ENCODE measurements at regions not wholly inside any gene's neighbourhood (a gene's known extent, or its start where the extent isn't known, plus 50 kb on each side); places are given as distances from the start of the nearest gene placed in this dataset.

DNA sequence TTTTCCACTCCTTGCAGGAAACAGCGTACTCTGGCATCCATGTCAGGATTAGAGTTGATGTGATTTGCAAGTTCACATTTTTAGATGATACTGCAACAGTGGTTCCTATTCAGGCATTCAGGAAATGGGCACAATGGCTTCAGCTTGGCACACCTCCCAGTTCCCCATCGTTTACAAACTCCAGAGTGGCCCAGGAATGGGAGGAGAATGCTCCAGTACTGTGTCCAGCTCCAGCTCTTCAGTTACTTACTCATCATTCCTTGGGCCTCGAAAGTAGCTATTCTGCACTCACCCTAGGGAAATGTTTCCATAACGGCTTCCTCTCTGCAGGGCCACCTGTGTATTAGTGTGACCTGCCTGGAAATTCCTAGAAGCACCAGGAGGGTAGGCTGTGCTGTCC lies 239.7 kb upstream of the RGS6 start:
- Histone ChIP-seq H3K4me1 (peaks cover 0 to 5% (median 0%) of the 10 kb centered on the region in 4 donors), H3K36me3 (no peaks in the 10 kb centered on the region), H3K9me3 (no peaks in the 10 kb centered on the region), H3K4me3 (no peak overlapping the region), H3K27me3 (no peaks in the 10 kb centered on the region), H3K27ac (no peak overlapping the region)
- DNase-seq, result no peak
- 58% methylated on average over 4 of the region's 4 CpGs; no CpG with 5 or more reads in 1 of the 2 donors for WGBS, 2 donors (ENCODE audit: low coverage in 1 of 2)
- intact Hi-C loops (cut with DNase I; ENCODE audit: low total_unique reads), result no loop called here
- TF ChIP-seq POLR2A (IDR thresholded peaks at IDR 0.05) (no peak), POLR2AphosphoS5 (IDR thresholded peaks at IDR 0.05) (no peak)
- TF ChIP-seq, protein P1, sequence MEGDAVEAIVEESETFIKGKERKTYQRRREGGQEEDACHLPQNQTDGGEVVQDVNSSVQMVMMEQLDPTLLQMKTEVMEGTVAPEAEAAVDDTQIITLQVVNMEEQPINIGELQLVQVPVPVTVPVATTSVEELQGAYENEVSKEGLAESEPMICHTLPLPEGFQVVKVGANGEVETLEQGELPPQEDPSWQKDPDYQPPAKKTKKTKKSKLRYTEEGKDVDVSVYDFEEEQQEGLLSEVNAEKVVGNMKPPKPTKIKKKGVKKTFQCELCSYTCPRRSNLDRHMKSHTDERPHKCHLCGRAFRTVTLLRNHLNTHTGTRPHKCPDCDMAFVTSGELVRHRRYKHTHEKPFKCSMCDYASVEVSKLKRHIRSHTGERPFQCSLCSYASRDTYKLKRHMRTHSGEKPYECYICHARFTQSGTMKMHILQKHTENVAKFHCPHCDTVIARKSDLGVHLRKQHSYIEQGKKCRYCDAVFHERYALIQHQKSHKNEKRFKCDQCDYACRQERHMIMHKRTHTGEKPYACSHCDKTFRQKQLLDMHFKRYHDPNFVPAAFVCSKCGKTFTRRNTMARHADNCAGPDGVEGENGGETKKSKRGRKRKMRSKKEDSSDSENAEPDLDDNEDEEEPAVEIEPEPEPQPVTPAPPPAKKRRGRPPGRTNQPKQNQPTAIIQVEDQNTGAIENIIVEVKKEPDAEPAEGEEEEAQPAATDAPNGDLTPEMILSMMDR (IDR thresholded peaks at IDR 0.05), result no peak
- in situ Hi-C loops (cut with MboI; ENCODE audit: low pct_ligation_motif_present in 1 of 4, low pct_unique_long_range_greater_than_20kb in 1 of 4, low sequenced_read_pairs in 3 of 4), result no loop called here

- no peak for DNase-seq
- Histone ChIP-seq H3K36me3 (no peaks in the 10 kb centered on the region), H3K27me3 (no peaks in the 10 kb centered on the region), H3K4me3 (no peak overlapping the region), H3K27ac (no peak overlapping the region), H3K4me1 (peaks cover 0 to 5% (median 0%) of the 10 kb centered on the region in 4 donors), H3K9me3 (no peaks in the 10 kb centered on the region)
- no peak for TF ChIP-seq EP300 (IDR thresholded peaks at IDR 0.05; ENCODE audit: low read depth)
- TF ChIP-seq POLR2A (IDR thresholded peaks at IDR 0.05), result no peak
- TF ChIP-seq POLR2AphosphoS5 (IDR thresholded peaks at IDR 0.05), result no peak
- TF ChIP-seq, protein P1 (IDR thresholded peaks at IDR 0.05), result no peak
- intact Hi-C loops (cut with DNase I; ENCODE audit: low total_unique reads) (no loop called here), in situ Hi-C loops (cut with MboI; ENCODE audit: low pct_ligation_motif_present in 1 of 4, low pct_unique_long_range_greater_than_20kb in 1 of 4, low sequenced_read_pairs in 3 of 4) (no loop called here)
- WGBS, 2 donors (ENCODE audit: low coverage in 1 of 2), result 45 to 85% methylated on average over 2 to 6 of the region's 6 CpGs
Measured at GRCh38 chr14:71693381-71693780, 238.8 kb upstream of the RGS6 start.

DNA sequence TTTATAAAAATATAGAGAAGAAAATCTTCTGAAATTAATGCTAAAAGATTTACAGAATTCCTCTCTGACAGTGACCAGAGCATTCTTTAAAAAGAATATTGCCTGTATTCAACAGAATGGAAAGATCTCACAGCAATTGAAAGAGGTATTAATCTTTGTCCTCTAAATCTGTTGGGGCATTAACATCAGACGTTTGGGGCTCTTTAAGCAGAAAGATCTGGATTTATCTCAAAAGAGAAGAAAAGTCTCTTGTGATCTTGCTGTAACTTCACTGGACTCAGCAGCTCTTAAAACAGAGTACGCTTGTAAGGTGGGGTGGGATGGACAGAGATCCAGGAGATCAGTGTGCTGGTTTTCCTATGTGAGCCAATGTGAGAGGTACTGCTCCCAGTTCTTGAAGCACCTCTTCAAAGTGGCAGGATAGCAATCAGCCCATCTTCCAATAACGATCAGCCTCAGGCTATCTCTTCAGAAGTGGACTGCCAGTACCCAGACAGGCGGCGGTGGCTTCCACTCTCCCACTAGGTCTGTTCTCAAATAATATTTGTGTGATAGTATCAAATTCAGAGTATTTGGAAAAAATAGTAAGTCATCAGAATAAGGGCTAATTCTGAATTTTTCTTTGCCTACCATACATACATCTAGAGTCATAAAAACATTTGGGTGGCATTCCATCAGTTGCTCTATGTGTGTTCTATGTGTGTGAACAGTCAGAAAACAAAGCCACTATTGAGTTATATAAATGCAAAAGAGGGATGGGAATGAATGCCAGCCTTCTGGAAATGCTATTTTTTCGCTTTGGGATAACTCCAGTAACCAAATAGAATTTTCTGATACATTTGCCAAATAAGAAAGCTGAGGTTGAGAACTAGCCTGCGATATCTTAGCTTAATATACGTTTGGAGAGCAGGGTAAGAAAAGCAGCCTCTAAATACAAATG lies 237.4 kb upstream of the RGS6 start:
- H3K4me3 ChIP-seq, result no peak overlapping the region
- H3K9me3 ChIP-seq, result no peaks in the 10 kb centered on the region
- intact Hi-C loops (cut with DNase I; ENCODE audit: low total_unique reads), result no loop called here
- no peaks in the 10 kb centered on the region for H3K27me3 ChIP-seq
- H3K36me3 ChIP-seq, result no peaks in the 10 kb centered on the region
- peaks cover 0 to 5% (median 0%) of the 10 kb centered on the region in 4 donors for H3K4me1 ChIP-seq
- 90 to 95% methylated on average over 7 to 8 of the region's 8 CpGs for WGBS, 2 donors (ENCODE audit: low coverage in 1 of 2)
- TF ChIP-seq, protein P1 (IDR thresholded peaks at IDR 0.05), result no peak
- TF ChIP-seq EP300 (IDR thresholded peaks at IDR 0.05; ENCODE audit: low read depth) (no peak), POLR2AphosphoS5 (IDR thresholded peaks at IDR 0.05) (no peak), POLR2A (IDR thresholded peaks at IDR 0.05) (no peak)
- in situ Hi-C loops (cut with MboI; ENCODE audit: low pct_ligation_motif_present in 1 of 4, low pct_unique_long_range_greater_than_20kb in 1 of 4, low sequenced_read_pairs in 3 of 4), result no loop called here
- no peak for DNase-seq
- no peak overlapping the region for H3K27ac ChIP-seq

DNA sequence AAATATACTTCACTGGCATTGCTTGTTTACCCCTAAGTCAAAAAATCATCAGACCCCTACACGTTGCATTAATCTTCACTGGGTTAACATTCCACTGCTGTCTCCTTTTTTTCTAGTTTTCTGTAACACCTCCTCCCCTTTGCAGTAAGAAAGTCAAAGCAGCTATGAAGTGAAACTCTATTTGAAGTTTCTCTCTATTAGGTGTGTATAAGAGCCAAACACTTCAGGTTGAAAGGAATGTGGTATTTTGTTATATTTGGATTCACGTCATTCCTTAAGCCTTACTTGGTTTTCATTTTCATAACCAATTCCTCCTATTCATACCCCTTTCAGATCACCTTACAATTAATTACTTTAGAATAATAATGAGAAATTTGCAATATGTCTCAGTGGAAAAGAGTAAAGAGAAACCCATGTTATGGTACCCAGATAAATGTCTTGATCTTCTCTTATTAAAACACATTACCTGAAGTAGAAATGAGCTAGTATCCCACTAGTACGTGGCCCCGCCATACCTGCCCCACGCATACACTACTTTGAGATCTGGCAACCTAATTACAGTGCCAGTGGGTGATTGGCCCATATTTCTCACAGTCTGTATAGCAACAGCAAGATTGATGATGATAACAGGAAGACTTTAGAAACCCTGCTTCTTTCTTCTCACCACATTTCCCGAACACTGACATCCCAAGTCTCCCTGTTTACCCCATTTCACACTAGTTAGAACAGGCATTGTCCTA lies 236.4 kb upstream of the RGS6 start:
- H3K27me3 ChIP-seq, result no peaks in the 10 kb centered on the region
- H3K4me1 ChIP-seq, result peaks cover 0 to 5% (median 0%) of the 10 kb centered on the region in 4 donors
- no peaks in the 10 kb centered on the region for H3K9me3 ChIP-seq
- DNase-seq, result no peak
- WGBS, 2 donors (ENCODE audit: low coverage in 1 of 2), result 82 to 92% methylated on average over 4 to 6 of the region's 6 CpGs
- H3K4me3 ChIP-seq, result no peak overlapping the region
- H3K36me3 ChIP-seq, result no peaks in the 10 kb centered on the region
- in situ Hi-C loops (cut with MboI; ENCODE audit: low pct_ligation_motif_present in 1 of 4, low pct_unique_long_range_greater_than_20kb in 1 of 4, low sequenced_read_pairs in 3 of 4) (no loop called here), intact Hi-C loops (cut with DNase I; ENCODE audit: low total_unique reads) (no loop called here)
- TF ChIP-seq EP300 (IDR thresholded peaks at IDR 0.05; ENCODE audit: low read depth) (no peak), POLR2A (IDR thresholded peaks at IDR 0.05) (no peak), POLR2AphosphoS5 (IDR thresholded peaks at IDR 0.05) (no peak)
- TF ChIP-seq, protein P1 (IDR thresholded peaks at IDR 0.05), result no peak
- H3K27ac ChIP-seq, result no peak overlapping the region

All from transverse colon (tissue), 4 donors.